Loucy (cell line): ENCODE measurements at regions not wholly inside any gene's neighbourhood (a gene's known extent, or its start where the extent isn't known, plus 50 kb on each side); places are given as distances from the start of the nearest gene placed in this dataset.

Experiments used
- H2AFZ ChIP-seq: fragments of 200-600 bp; sonication (generic); 2 replicates; pipeline ENCODE4 v1.6.0; 2016; ENCODE audit warnings: antibody characterized with exemption, mild to moderate bottlenecking, low read length, moderate library complexity
- H3F3A ChIP-seq: fragments of 200-600 bp; 2 replicates; pipeline ENCODE4 v1.6.0; 2016; ENCODE audit warnings: antibody characterized with exemption, low read depth, mild to moderate bottlenecking
- H3K27me3 ChIP-seq: fragments of 200-600 bp; sonication (generic); 2 replicates; pipeline ENCODE4 v1.6.1; 2014; ENCODE audit warnings: low read length, mild to moderate bottlenecking; ENCODE audit not compliant: insufficient read depth, poor library complexity, severe bottlenecking
- H3K36me3 ChIP-seq: fragments of 200-600 bp; sonication (generic); 2 replicates; pipeline ENCODE4 v1.6.1; 2016; ENCODE audit warnings: low read length; ENCODE audit not compliant: insufficient read depth
- H3K4me1 ChIP-seq: fragments of 200-600 bp; sonication (generic); 2 replicates; pipeline ENCODE4 v1.5.1; 2014; ENCODE audit warnings: low read length, mild to moderate bottlenecking; ENCODE audit not compliant: insufficient read depth, poor library complexity, severe bottlenecking
- H3K4me2 ChIP-seq: fragments of 200-600 bp; sonication (generic); 2 replicates; pipeline ENCODE4 v1.6.0; 2014; ENCODE audit warnings: antibody characterized with exemption, low read length, low read depth, mild to moderate bottlenecking; ENCODE audit not compliant: poor library complexity, severe bottlenecking
- H3K4me3 ChIP-seq: fragments of 200-600 bp; sonication (generic); 2 replicates; pipeline ENCODE4 v1.5.1; 2014; ENCODE audit warnings: low read length, mild to moderate bottlenecking, mixed read lengths; ENCODE audit not compliant: poor library complexity, severe bottlenecking
- H3K79me2 ChIP-seq: fragments of 200-600 bp; sonication (generic); 2 replicates; pipeline ENCODE4 v1.6.1; 2014; ENCODE audit warnings: low read length; ENCODE audit not compliant: insufficient read depth
- H3K9ac ChIP-seq: fragments of 200-600 bp; sonication (generic); 2 replicates; pipeline ENCODE4 v1.6.0; 2014; ENCODE audit warnings: mild to moderate bottlenecking, low read depth, low read length, moderate library complexity; ENCODE audit not compliant: poor library complexity, severe bottlenecking
- H3K9me2 ChIP-seq: fragments of 200-600 bp; sonication (generic); replicated peaks from 2 replicates; pipeline ENCODE4 v1.6.1; 2016; ENCODE audit warnings: low read depth, low read length, mixed read lengths
- H3K9me3 ChIP-seq: fragments of 200-600 bp; sonication (generic); 2 replicates; pipeline ENCODE4 v1.6.1; 2014; ENCODE audit warnings: mild to moderate bottlenecking, antibody characterized with exemption, low read length, low read depth; ENCODE audit not compliant: insufficient read depth
- H4K20me1 ChIP-seq: fragments of 200-600 bp; sonication (generic); 2 replicates; pipeline ENCODE4 v1.6.0; 2014; ENCODE audit warnings: antibody characterized with exemption, low read length, mild to moderate bottlenecking; ENCODE audit not compliant: insufficient read depth, poor library complexity, severe bottlenecking
- CTCF ChIP-seq: fragments of 200-600 bp; sonication (generic); conservative IDR thresholded peaks from 2 replicates; pipeline ENCODE4 v1.5.1; 2014; ENCODE audit warnings: mild to moderate bottlenecking, antibody characterized with exemption, low read length
- EZH2phosphoT487 ChIP-seq: fragments of 200-600 bp; IDR thresholded peaks from 2 replicates; pipeline ENCODE4 v1.6.1; 2018; ENCODE audit warnings: antibody characterized with exemption, mild to moderate bottlenecking, moderate library complexity, borderline replicate concordance

- Histone ChIP-seq H3K79me2 (no peaks in the 10 kb centered on the region), H3K36me3 (no peaks in the 10 kb centered on the region)
These were observed 308.4 kb upstream of the MEF2C start for GRCh38 chr5:89191374-89191773.

GRCh38 chr5:89190515-89191265 lies 307.7 kb upstream of the MEF2C start:
- no peaks in the 10 kb centered on the region for H3K9me3 ChIP-seq
- H3K4me1 ChIP-seq: peaks cover 8% of the 10 kb centered on the region
- H3K9me2 ChIP-seq: no peaks in the 10 kb centered on the region
- no peaks in the 10 kb centered on the region for H3K36me3 ChIP-seq
- TF ChIP-seq EZH2phosphoT487 (no peak), CTCF (no peak)
- no peak overlapping the region for H2AFZ ChIP-seq
- peak overlapping the region; percentile 31 for H3K4me2 ChIP-seq
- no peaks in the 10 kb centered on the region for H4K20me1 ChIP-seq
- H3K27me3 ChIP-seq: no peaks in the 10 kb centered on the region
- no peak overlapping the region for H3K4me3 ChIP-seq
- no peaks in the 10 kb centered on the region for H3F3A ChIP-seq
- H3K9ac ChIP-seq: no peak overlapping the region
- H3K79me2 ChIP-seq: no peaks in the 10 kb centered on the region

More at GRCh38 chr5:89191374-89191773, 308.4 kb upstream of the MEF2C start:
- Histone ChIP-seq H3K9ac (no peak overlapping the region), H3K9me3 (no peaks in the 10 kb centered on the region), H3K9me2 (no peaks in the 10 kb centered on the region), H3F3A (no peaks in the 10 kb centered on the region), H3K4me1 (peaks cover 8% of the 10 kb centered on the region), H2AFZ (no peak overlapping the region), H3K4me3 (no peak overlapping the region), H3K27me3 (no peaks in the 10 kb centered on the region), H3K4me2 (peak overlapping the region; percentile 31), H4K20me1 (no peaks in the 10 kb centered on the region)
- TF ChIP-seq EZH2phosphoT487: no peak
- TF ChIP-seq CTCF: no peak

- no peaks in the 10 kb centered on the region for H4K20me1 ChIP-seq
- no peaks in the 10 kb centered on the region for H3K27me3 ChIP-seq
- no peaks in the 10 kb centered on the region for H3K9me3 ChIP-seq
- H3K4me2 ChIP-seq: no peak overlapping the region
- no peaks in the 10 kb centered on the region for H3K79me2 ChIP-seq
- no peaks in the 10 kb centered on the region for H3K36me3 ChIP-seq
- H3K4me1 ChIP-seq: peaks cover 8% of the 10 kb centered on the region
- TF ChIP-seq EZH2phosphoT487 (no peak), CTCF (no peak)
- H3F3A ChIP-seq: no peaks in the 10 kb centered on the region
- no peak overlapping the region for H3K4me3 ChIP-seq
- H3K9ac ChIP-seq: no peak overlapping the region
- H3K9me2 ChIP-seq: no peaks in the 10 kb centered on the region
- H2AFZ ChIP-seq: no peak overlapping the region
These were observed 305.0 kb upstream of the MEF2C start for GRCh38 chr5:89187883-89188465.
